ENCODE measurements at regions not wholly inside any gene's neighbourhood (a gene's known extent, or its start where the extent isn't known, plus 50 kb on each side); places are given as distances from the start of the nearest gene placed in this dataset.

GRCh38 chr6:112592159-112592558 is 245.0 kb downstream of the RFPL4B start (continued):
- TF ChIP-seq RAD21 (IDR thresholded peaks at IDR 0.05; ENCODE audit: low read depth), result no peak
- TF ChIP-seq ZFX (IDR thresholded peaks at IDR 0.05), result no peak
- TF ChIP-seq REST (IDR thresholded peaks at IDR 0.05; ENCODE audit: low read depth), result no peak
- TF ChIP-seq CBX3 (IDR thresholded peaks at IDR 0.05; ENCODE audit: low read depth), result no peak
- TF ChIP-seq ELF1 (IDR thresholded peaks at IDR 0.05; ENCODE audit: borderline replicate concordance, low read depth), result no peak
- no peak for TF ChIP-seq YY1 (IDR thresholded peaks at IDR 0.05; ENCODE audit: extremely low read depth, insufficient replicate concordance, low read depth, low read length)
- TF ChIP-seq ATF3 (IDR thresholded peaks at IDR 0.05), result no peak

GRCh38 chr6:112594886-112595594 is 247.9 kb downstream of the RFPL4B start:
- intact Hi-C loops (cut with micrococcal nuclease), result no loop called here
- Histone ChIP-seq H3K27me3 (ENCODE audit: insufficient read depth, low read length) (no peaks in the 10 kb centered on the region), H2AFZ (ENCODE audit: low read depth, low read length, poor library complexity, severe bottlenecking) (no peak overlapping the region), H3K9me2 (ENCODE audit: insufficient read depth) (no peaks in the 10 kb centered on the region), H4K20me1 (ENCODE audit: insufficient read depth) (no peaks in the 10 kb centered on the region), H3K9ac (ENCODE audit: low read length) (no peak overlapping the region), H3K9me3 (ENCODE audit: control insufficient read depth in 1 of 2, insufficient read depth in 1 of 2, low read depth in 1 of 2, low read length in 2 of 2) (no peaks in the 10 kb centered on the region), H3K4me1 (ENCODE audit: control insufficient read depth in 1 of 2, insufficient read depth in 2 of 2, low read length in 2 of 2) (no peaks in the 10 kb centered on the region), H3K4me3 (replicated peaks in 1 of 2; ENCODE audit: low read depth in 1 of 2, low read length in 2 of 2) (no peak overlapping the region), H3K4me2 (ENCODE audit: low read length) (no peak overlapping the region), H3K36me3 (ENCODE audit: control insufficient read depth in 1 of 2, insufficient read depth in 2 of 2, low read length in 2 of 2) (no peaks in the 10 kb centered on the region), H3K27ac (ENCODE audit: low read depth, low read length) (no peak overlapping the region), H3K79me2 (ENCODE audit: insufficient read depth, low read length) (no peaks in the 10 kb centered on the region)
- DNase-seq (ENCODE audit: low read depth, low spot score), result no peak
- CTCF ChIA-PET, result no interaction called here
- POLR2A ChIA-PET, result no interaction called here
- TF ChIP-seq CBX3 (IDR thresholded peaks at IDR 0.05; ENCODE audit: low read depth), result no peak
- no peak for TF ChIP-seq REST (IDR thresholded peaks at IDR 0.05; ENCODE audit: low read depth)
- TF ChIP-seq SIN3A (IDR thresholded peaks at IDR 0.05; ENCODE audit: low read depth), result no peak
- no peak for TF ChIP-seq YY1 (IDR thresholded peaks at IDR 0.05; ENCODE audit: extremely low read depth, insufficient replicate concordance, low read depth, low read length)
- TF ChIP-seq MAX (IDR thresholded peaks at IDR 0.05), result no peak
- TF ChIP-seq ATF3 (IDR thresholded peaks at IDR 0.05), result no peak
- TF ChIP-seq POLR2A (IDR thresholded peaks at IDR 0.05; ENCODE audit: borderline replicate concordance, extremely low read depth, insufficient read depth, insufficient read length), result no peak
- TF ChIP-seq ZFX (IDR thresholded peaks at IDR 0.05), result no peak
- no peak for TF ChIP-seq SRF (IDR thresholded peaks at IDR 0.05; ENCODE audit: low read depth)
- TF ChIP-seq CEBPB (IDR thresholded peaks at IDR 0.05; ENCODE audit: low read depth), result no peak
- no peak for TF ChIP-seq CTCF (IDR thresholded peaks at IDR 0.05 in 2 of 3, conservative IDR thresholded peaks at IDR 0.05 in 1 of 3; ENCODE audit: borderline replicate concordance in 1 of 3, insufficient read depth in 1 of 3, low read depth in 2 of 3, low read length in 2 of 3)
- RAD21 ChIA-PET (ENCODE audit: low non-redundant PET in 1 of 2, low total read pairs in 2 of 2, uncharacterized antibody in 2 of 2, unreplicated experiment in 2 of 2), result no interaction called here
- ATAC-seq, result no peak
- BruUV-seq (replicated peaks), result no TSS peak
